ENCODE measurements at regions not wholly inside any gene's neighbourhood (a gene's known extent, or its start where the extent isn't known, plus 50 kb on each side); places are given as distances from the start of the nearest gene placed in this dataset.
A peak's percentile ranks its signal among the peaks of the same experiment; 100 is the strongest.

DNA sequence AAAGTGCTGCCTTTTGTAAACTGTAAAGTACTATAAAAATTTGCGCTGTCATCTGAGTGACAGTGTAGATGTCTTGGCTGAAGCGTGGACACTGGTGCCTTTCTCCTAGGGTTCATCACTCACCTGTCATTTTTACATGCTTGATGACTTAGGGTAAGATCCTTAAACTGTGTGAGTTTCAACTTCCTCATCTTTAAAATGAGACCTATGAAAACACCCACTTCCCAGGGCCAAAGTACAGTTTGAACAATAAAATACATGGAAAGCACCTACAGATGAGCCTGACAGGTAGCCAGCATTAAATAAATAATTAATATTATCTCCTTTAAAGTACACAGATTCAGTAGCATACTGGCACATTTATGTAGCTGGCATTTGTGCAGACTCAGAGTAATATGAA is 309.9 kb downstream of the CHRM3 start:
- DNase-seq = no peak

DNA sequence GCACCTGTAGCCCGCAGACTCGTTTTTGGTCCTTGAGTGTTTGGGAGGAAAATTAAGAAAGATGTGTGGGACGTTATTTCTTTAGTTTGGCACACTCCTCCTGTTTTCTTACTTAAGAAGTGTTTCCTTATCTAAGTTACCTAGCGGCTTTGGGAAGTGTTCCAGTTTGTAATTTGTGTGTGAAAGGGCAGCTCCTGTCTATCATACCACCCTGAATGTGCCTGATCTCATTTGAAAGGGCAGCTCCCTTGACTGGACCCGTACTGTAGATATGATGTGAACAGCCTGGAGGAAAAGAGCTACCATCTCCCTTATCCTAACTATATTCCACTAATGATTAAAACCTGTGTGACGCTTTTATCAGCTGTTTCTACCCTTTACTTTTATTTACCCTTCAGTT is 314.3 kb downstream of the CHRM3 start:
- no peak for DNase-seq

DNA sequence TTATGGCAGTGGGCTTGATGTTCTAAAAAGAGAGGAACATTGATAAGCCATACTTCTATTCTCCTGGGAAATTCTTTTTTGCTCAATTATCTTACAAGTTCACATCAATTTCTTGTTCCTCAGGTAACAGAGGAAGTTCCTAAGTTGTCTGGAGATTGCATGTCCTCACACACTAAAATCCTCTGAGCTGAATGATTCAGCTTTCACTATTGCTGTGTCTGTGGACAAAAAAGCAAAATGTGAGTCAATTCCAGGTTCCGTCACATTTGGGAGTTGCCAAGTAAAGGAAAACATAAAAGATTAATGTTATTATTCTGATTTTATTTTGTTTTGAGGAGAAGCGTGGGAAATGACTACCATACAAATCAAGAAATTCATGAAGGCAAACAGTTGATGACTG is 316.7 kb downstream of the CHRM3 start:
- no peak for DNase-seq

DNA sequence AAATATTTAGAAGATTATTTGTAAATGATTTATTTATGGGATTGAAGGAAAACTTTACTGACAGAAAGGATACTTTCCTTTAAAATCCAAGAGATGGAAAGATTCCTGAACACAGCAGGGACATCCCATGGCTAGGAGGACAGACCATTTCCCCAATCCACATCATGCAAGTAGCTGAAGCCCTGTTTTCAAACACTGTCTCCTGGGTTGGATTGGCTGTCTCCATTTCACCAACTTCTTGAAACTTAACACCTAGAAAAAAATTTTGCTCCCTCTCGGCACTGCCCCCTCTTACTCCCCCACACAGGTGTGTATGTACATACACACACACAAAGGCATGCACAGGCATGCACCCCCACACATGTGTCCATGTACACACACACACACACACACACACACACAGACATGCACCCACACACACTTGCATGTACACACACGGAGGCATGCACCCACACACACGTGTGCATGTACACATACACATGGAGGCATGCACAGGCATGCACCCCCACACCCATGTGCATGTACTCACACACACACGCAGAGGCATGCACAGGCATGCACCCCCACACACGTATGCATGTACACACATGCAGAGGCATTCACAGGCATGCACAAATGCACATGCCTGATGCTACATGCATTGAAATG is 320.0 kb downstream of the CHRM3 start:
- no peak for DNase-seq

DNA sequence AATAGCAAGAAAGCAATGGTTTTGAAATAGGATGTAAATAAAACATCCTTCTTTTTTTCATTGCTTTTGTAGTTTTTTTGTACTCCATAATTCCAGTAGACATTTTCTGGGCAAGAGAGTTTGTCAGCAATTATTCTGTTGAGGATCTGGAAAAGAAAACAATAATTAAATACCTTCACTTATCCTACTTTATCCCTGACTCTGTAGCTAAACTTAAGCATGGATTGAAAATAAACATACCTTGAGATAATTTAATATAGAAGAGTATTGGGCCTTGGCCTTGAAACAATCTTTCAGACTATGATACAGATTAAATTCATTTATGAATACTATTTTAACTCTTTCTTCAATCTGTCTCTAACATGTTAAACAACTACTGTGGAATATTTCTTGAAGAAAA is 321.2 kb downstream of the CHRM3 start:
- DNase-seq = no peak

DNA sequence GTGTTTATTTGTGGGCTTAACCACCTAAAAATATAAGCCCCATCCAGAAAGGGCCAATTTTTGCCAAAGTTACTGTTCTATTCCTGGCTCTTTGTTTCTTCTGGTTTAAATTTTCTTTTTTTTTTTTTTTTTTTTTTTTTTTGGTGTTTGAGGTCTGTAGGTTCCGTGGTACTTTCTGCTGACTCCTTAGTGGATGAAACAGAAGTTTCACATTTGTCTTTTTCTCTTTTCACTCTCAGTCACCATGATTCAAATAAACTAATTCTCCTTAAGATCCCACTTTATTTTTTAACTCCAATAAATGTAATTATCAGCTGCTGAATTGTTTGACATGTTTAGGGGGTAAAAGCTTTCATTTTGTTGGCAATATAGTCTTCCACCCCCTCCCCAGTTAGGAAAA is 322.3 kb downstream of the CHRM3 start:
- DNase-seq = no peak

DNA sequence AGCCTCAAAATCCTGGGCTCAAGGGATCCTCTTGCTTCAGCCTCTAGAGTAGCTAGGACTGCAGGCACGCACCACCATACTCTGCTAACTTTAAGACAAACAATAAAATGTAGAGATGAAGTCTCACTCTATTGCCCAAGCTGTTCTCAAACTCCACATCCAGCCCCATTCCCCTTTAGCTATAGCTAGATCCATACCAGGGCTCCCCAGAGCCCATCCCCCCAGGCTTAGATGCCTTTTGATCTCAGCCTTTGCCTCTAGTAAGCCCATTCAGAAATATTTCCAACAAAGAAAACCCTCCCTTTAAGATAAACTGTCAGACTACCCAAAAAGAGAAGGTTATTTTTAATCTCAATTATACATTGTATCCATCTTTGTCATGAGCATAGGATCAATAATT is 325.4 kb downstream of the CHRM3 start:
- DNase-seq = no peak

DNA sequence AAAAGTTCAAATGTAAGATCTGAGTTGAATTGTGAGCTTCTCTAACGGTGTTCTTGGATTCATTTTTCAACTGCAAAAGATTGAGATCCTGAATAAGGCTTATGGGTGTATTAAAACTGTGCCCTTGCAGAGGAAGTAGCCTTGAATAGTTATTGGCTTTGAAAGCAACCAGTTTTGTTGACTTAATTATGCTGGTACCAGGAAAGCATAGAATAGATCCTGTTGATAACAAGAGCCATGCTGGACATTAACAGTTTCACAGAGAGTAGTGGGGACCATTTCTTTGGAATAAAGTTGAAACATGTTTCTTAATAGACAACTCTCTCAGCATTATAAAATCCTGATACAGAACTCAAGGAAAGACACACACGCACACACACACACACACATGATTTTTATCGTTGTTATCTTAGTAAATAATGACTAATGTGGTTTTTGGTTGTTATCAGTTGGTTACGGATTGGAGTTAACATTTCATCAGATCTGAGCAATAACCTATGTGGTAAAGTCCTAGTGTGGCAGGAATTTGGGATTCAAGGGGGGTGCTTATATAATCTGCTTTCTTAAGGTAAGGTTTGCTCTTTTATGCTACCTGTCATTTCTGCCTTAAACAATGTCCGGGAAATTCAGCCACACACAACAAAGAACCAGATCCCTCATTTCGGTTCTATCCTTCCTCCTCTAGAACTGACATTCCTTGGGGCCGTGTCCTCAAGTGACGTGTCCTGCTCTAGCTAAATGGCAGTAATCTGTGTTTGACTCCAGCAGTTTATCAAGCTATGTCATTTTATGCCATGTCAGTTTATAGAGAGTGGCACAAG is 330.9 kb downstream of the CHRM3 start:
- DNase-seq = no peak

DNA sequence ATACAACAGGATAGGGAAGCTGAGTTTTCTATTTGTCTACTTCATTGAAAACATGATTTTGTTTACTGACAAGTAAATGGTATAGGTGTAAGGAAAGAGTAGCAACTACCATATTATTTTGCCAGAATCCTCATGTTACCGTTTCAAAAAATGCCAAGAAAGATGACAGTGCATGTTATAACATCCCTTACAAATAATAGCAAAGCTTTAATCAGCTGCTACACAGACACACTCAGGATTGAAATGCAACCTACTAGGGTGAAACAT is 331.5 kb downstream of the CHRM3 start:
- DNase-seq = no peak

DNA sequence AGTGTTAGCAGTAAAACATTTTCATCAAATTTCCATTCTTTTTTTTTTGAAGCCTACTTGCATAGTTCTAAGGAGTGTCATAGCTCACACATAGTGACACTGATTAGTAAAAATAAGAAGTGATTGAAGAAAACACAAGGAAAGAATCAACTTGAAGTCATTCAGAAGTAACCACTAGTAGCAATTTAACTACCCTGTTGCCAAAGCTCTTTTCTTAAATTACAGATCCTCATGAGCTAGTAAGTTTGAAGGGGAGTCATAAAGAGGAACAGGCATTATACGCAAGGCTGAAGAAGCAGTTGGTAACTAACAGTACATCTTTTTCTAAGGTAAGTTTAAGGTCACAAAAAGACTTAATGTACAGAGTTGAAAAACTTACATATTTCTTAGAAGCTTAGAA is 332.2 kb downstream of the CHRM3 start:
- no peak for DNase-seq

DNA sequence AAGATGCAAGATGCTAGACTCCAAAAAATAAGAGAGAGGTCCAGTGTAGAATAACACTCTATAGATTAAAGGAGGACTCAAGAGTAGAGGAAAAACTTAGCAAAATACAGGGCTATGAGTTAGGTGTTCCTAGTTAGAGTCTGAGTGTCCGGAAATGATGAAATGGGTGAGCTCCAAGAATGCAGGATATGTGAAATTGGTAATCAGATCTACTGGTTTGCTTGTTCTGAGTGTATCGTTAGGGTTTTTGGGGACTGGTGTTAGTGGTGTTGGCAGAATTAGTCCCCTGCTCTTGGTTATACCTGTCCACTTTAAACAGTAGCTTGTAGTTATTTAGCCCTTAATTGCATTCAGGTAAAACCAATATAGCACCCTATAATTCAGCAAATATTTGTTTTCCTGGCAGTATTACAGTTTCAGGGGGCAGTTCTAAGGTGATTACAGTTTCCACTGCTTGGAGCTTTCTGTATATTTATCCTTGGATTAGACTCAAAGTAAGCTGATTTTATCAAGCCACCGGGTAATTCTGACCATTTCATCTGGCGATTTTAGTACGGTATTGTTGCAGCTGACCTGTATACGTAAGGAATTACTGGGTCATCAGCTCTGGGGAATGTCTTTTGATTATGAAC is 332.7 kb downstream of the CHRM3 start:
- no peak for DNase-seq

DNA sequence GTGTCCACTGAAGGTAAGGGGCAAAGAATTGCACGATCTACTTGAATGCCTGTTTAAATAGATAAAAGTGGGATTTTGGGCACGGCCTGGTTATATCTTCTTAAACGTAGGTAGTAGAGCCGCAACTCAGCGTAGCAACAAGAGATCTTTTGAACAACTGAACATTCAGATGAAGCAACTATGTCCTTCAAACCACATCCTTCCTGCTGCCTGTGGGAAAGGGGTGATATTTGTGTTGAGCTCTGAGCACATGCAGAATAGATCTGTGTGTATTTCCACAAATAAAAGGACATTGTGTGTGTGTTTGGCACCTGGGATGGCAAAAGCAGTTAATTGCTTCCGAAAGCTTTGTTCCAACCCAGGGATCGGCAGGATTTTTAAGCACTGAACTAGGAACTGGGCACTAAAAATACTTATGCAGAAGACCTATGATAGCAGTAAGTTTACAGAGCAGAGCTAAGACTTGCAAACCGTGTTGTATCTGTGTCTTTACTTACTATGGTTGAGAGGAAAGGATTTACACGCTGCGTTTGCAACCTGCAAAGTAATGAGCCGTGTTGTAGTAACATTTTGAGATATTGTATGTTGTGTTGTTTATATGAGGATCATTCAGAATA is 333.4 kb downstream of the CHRM3 start:
- DNase-seq = no peak

DNA sequence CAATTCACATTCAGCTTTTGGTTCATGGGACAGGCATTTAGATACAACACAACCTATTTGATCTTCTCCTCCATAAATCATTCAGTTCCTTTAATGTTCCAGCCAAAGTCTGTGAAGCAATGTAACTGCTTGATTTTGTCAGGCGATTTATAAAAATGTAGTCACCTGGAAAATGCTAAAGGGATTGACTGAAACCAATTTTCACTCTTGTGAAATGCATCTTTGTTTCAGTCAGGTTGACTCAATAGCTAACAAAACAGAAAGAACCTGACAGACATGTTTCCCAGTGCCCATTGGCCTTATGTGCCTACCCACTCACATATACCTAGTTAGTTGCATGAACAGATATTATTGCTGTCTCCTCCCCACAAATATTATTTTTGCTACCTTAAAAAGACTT is 335.7 kb downstream of the CHRM3 start:
- DNase-seq = no peak

DNA sequence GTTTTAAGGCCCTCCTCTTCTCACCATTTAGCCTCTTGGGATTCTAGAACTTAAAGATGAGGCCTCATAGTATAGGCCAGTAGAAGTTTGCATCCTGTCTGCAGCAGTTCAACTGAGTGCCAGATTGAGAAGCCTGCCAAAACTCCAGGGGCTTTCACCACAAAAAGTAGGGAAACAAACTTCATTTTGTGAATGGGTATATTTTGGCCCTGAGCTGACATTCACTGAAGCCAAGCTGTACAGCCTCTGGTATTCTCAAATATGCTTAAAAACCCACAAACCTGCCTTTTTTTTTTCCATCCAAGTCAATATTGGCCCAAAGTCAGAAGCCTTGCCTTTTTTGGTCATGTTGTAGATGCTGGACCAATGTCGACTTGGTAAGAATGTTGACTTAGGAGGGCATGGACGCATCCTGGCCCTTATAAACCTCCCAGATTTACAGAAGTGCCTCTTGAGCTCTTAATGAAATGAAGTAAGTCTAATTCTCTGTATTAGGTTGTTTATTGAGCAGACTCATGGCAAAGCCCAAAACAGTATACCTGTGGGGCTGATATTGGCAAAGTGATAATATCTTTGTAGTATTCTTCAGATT is 337.5 kb downstream of the CHRM3 start:
- DNase-seq = no peak

DNA sequence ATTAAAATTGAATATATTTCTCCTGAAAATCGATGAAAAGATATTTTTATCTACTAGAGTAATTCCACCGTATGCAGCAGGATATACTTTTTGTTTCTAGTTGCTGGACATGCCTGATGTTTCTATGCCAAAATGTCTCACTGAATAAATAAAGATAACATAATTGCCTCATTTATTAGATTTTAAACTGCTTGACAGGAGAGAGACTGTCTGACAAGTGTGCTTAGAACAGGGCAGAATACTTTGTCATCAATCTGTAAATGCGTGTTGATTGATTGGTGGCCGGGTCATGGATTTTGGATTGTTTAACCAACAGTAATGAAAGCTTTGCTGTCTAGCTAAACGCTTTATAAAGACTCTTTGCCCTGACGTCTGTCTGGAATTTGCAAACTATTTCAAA is 339.0 kb downstream of the CHRM3 start:
- DNase-seq = no peak

DNA sequence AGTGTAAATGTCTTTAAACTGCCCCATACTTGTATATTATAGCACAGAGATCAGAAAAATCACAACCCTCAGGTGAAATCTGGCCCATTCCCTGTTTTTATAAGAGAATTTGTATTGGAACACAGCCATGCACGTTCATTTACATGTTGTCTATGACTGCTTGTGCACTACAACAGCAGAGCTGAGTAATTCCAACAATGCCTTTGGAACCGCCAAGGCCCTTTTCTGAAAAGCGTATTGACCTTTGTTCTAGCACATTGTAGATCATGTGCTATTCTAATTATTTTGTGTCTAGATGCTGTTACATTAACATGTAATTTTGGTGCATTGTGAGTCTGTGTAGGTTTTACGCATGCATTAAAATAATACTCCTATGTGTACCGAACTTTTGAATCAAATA is 339.6 kb downstream of the CHRM3 start:
- DNase-seq = peak; percentile 55

DNA sequence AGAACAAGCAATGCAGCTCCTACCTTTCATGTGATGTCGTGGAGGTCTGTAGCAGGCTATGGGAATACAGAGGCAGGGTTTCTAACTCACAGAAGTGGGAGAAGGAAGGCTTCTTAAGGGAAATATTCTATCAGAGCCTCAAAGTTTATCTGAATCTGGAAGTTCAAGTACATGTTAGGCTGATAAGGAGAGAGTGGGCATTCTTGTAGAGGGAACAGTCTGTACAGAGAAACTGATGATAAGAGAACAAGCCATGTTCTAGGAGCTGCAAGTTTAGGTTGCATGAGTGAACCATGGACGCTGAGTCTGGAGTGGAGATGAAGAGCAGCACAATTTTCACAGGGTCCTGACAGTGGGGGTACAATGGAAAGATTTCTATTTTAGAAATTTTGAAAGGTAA is 344.0 kb downstream of the CHRM3 start:
- no peak for DNase-seq

DNA sequence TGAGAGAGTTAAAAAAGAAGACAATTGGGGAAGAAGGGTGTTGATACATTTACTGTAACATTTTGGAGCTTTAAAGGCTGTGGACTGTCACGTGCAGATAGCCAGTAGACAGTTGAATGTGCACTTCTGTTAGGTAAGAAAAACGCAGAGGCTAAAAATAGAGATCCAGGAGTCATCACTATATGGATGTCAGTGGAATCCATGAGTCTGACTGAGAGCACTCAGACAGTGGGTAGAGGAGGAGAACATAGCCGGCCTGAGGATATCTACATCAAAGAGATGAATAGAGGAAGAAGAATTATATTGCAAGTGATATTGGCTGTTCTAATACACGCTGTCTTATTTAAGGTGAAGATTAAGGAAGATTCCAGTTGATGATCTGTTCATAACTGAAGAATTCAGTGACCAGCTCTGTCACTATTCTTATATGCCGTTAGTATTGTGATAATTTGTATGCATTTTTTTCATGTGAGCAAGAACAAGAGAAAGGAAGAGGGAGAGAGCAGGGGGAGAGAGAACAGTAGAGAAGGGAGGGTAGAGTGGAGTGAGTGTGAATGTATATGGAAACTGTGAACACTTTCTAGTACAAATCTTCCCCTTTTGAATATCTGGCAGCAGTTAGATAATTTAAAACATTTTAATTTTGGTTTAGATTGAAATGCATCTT is 344.8 kb downstream of the CHRM3 start:
- no peak for DNase-seq

DNA sequence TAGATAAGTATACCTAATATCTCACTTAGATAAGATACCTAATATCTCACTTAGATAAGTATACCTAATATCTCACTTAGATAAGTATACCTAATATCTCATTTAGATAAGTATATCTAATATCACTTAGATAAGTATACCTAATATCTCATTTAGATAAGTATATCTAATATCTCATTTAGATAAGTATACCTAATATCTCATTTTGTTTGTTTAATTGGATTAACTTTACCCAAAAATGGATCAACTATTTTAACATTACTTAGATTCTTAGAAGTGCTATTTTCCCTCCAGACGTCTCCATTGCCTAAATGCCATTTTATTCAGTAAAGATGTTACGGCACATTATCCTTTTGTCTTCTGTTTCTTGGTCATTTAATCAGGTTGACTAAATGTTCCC is 346.4 kb downstream of the CHRM3 start:
- DNase-seq = no peak

DNA sequence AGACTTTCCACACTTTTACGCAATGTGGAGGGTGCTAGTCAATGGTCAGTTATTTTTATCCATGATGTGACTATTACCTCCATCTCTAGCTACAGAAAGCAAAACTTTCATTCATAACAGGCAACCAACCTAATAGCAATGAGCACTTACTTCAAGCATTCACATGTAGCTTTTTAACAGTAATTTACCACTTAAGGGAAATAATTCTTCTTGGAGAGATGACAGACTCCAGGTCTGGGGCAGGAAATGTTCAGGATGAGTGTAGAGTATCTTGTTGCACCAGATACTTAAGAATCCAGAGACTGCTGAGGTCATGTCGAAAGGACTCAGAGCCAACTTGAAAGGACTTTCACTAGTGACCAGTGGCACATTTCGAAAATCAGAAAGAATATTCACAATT is 347.6 kb downstream of the CHRM3 start:
- no peak for DNase-seq

DNA sequence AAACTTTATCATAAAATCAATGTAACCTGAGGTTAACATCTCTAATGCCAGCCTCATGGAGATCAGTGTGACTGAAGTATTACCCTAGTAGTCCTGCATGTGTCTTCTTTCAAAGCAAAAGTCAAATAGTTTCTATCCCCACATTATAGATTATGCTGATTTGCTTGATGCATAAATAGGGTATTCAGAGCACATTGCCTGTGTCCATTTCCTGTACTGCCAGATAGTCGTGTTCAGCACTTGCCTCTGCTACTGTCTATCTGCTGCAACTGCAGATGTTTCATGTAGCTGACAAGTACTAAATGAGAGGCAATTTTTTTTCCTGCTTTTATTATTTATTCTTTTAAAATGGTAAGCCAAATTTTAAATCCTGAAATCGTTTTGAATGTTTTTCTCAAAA is 348.7 kb downstream of the CHRM3 start:
- no peak for DNase-seq

DNA sequence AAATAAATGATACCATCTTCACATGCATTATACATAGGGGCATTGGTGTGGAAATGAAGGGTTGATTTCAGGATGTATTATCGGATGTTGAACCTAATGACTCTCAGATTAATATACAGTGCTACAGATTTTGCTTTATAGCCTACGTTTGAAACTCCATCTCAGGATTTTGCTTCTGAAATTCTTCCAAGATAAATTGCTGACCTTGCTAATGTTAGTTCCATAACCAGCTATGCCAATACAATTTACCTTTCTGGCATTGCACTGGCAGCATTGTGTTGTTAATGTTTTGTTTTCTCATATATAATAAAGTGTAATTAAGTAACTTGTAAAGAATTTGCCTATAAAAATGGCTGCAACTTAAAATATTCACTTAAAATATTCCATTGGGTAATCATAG is 350.1 kb downstream of the CHRM3 start:
- no peak for DNase-seq

DNA sequence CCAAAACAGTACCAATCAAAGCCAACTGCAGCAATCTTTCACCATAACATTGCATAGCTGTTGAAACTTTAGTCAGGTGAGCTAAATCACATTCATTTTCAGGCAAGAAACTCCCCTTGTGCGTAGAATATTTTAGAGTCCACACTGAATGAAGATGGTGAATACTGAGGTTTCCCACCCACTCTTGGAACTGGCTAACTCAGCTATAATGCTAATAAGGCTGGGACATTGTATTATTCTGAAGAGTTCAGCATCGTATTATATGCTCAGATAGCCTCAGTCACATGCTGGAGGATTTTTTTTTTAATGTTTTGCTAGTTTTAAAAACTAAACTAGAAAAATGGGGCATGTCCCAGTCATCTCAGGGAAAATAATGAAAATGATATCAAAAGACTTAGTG is 352.3 kb upstream of the FMN2 start:
- no peak for DNase-seq

All from NCI-H1048 (cell line).